Glutamatergic neuron (in vitro differentiated cells): ENCODE measurements at regions not wholly inside any gene's neighbourhood (a gene's known extent, or its start where the extent isn't known, plus 50 kb on each side); places are given as distances from the start of the nearest gene placed in this dataset.

Source experiments
- DNase-seq: peaks from one replicate; pipeline ENCODE4 v3.0.0; 2022
- H3K27ac Mint-ChIP-seq: one replicate; pipeline ENCODE4 v1.8.0; 2020; ENCODE audit warnings: mild to moderate bottlenecking, mixed read lengths, inconsistent platforms; ENCODE audit not compliant: unreplicated experiment
- H3K27me3 Mint-ChIP-seq: one replicate; pipeline ENCODE4 v1.8.0; 2020; ENCODE audit warnings: mild to moderate bottlenecking, moderate library complexity, mixed read lengths, inconsistent platforms; ENCODE audit not compliant: unreplicated experiment
- H3K36me3 Mint-ChIP-seq: one replicate; pipeline ENCODE4 v1.8.0; 2020; ENCODE audit warnings: mild to moderate bottlenecking, mixed read lengths, inconsistent platforms; ENCODE audit not compliant: unreplicated experiment
- H3K4me1 Mint-ChIP-seq: one replicate; pipeline ENCODE4 v1.8.0; 2020; ENCODE audit warnings: mild to moderate bottlenecking, low read depth, mixed read lengths, inconsistent platforms; ENCODE audit not compliant: unreplicated experiment
- H3K4me3 Mint-ChIP-seq: one replicate; pipeline ENCODE4 v1.8.0; 2020; ENCODE audit warnings: mild to moderate bottlenecking, mixed read lengths, inconsistent platforms; ENCODE audit not compliant: unreplicated experiment
- H3K9me3 Mint-ChIP-seq: one replicate; pipeline ENCODE4 v1.8.0; 2020; ENCODE audit warnings: mild to moderate bottlenecking, moderate library complexity, mixed read lengths, inconsistent platforms; ENCODE audit not compliant: unreplicated experiment
- TF ChIP-seq, protein P1 (sequence below): fragments of 200-600 bp; sonication (generic); IDR thresholded peaks from one replicate; pipeline ENCODE4 v1.5.0; 2021; ENCODE audit not compliant: partially characterized antibody, unreplicated experiment

DNA sequence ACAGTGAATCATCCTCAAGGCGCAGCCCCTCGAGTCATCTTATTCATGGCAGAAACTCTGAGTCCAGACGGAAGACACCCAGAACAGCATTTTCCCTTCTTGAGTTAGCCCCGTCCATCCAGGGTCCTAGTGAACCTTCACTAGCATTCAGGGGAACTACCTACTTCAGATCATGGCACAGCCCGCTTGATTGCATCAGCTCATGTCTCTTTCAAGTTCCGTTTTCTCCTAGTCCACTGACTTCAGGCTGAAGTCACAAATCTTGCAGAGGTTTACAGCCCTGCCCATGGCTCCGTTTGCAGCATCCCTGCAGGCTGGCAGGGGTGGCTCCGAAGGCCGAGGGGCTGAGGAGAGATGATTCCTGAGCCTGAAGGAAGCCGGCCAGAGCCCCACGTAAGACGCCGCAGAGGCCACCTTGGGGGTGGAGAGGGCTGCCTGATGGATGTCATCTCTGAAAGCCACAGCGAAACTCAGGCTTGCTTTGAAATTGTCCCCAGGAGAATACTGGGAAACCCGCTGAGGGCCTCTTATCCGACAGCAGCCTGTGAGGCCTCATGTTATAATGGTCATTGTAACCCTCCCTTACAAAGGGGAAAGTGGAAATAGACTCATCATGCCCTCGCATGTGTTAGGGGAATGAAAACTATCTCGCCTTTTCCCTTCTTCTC lies 310.2 kb upstream of the AJAP1 start:
- TF ChIP-seq, protein P1, sequence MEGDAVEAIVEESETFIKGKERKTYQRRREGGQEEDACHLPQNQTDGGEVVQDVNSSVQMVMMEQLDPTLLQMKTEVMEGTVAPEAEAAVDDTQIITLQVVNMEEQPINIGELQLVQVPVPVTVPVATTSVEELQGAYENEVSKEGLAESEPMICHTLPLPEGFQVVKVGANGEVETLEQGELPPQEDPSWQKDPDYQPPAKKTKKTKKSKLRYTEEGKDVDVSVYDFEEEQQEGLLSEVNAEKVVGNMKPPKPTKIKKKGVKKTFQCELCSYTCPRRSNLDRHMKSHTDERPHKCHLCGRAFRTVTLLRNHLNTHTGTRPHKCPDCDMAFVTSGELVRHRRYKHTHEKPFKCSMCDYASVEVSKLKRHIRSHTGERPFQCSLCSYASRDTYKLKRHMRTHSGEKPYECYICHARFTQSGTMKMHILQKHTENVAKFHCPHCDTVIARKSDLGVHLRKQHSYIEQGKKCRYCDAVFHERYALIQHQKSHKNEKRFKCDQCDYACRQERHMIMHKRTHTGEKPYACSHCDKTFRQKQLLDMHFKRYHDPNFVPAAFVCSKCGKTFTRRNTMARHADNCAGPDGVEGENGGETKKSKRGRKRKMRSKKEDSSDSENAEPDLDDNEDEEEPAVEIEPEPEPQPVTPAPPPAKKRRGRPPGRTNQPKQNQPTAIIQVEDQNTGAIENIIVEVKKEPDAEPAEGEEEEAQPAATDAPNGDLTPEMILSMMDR, result no peak
- Mint-ChIP-seq H3K27me3 (no peaks in the 10 kb centered on the region), H3K27ac (no peak overlapping the region), H3K9me3 (peaks cover 21% of the 10 kb centered on the region), H3K4me3 (no peak overlapping the region), H3K36me3 (no peaks in the 10 kb centered on the region), H3K4me1 (no peaks in the 10 kb centered on the region)
- no peak for DNase-seq

DNA sequence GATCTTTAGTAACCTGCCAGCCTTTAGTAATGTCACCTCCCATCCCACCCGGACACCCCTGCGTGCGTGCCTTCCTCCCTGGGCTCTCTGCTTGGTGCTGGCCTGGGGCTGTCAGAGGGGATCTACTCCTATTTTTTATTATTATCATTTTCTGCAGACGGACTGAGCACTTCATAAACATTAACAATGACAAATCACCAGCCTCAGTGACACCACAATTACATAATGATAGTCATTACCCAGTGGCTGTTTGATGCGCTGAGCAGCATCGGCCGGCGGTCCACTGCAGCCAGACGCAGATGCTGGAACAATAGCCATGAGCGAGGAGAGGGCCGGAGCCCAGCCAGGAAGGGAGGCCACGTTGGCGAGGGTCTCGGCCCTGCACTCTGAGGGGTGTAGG lies 309.3 kb upstream of the AJAP1 start:
- no peak overlapping the region for H3K4me3 Mint-ChIP-seq
- H3K27ac Mint-ChIP-seq, result no peak overlapping the region
- TF ChIP-seq, protein P1, result no peak
- DNase-seq, result no peak
- no peaks in the 10 kb centered on the region for H3K36me3 Mint-ChIP-seq
- peaks cover 24% of the 10 kb centered on the region for H3K9me3 Mint-ChIP-seq
- H3K4me1 Mint-ChIP-seq, result no peaks in the 10 kb centered on the region
- no peaks in the 10 kb centered on the region for H3K27me3 Mint-ChIP-seq

DNA sequence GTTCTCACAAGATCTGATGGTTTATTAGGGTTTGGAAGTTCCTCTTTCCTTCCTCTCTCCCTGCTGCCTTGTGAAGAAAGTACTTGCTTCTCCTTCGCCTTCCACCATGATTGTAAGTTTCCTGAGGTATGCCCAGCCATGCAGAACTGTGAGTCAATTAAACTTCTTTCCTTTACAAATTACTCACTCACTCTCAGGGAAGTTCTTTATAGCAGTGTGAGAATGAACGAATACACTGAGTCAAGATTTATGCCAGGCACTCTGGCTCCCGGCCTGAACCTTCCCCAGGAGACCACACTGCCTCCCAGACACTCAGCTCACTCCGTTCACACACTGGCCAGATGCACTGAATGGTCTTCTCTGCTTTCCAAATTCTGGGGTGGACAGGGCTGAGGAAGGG lies 308.3 kb upstream of the AJAP1 start:
- DNase-seq, result no peak
- H3K4me1 Mint-ChIP-seq, result no peaks in the 10 kb centered on the region
- no peaks in the 10 kb centered on the region for H3K36me3 Mint-ChIP-seq
- H3K27me3 Mint-ChIP-seq, result peaks cover 1% of the 10 kb centered on the region
- TF ChIP-seq, protein P1, result no peak
- no peak overlapping the region for H3K27ac Mint-ChIP-seq
- peaks cover 25% of the 10 kb centered on the region for H3K9me3 Mint-ChIP-seq
- H3K4me3 Mint-ChIP-seq, result no peak overlapping the region

DNA sequence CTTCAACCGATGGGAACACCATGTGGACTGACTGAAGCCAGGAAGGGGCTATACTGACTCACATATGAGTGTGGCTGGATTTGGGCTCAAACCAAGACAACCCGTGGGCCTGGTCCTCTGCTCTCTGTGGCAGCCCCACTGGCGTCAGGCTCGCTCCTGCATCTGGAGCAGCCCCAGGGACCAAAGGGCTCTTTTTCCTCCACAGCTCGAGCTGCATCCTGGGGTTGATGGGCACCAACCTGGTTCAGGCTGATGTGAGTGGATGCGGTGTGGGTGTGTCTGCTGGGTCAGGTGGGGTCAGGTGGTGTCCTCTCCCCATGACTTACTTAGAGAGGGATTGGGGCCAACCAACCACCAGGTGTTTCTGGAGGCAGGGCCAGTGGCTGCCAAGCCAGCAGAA lies 303.0 kb upstream of the AJAP1 start:
- Mint-ChIP-seq H3K4me1 (no peaks in the 10 kb centered on the region), H3K27ac (no peak overlapping the region), H3K4me3 (no peak overlapping the region), H3K9me3 (peaks cover 16% of the 10 kb centered on the region), H3K36me3 (no peaks in the 10 kb centered on the region), H3K27me3 (peaks cover 3% of the 10 kb centered on the region)
- no peak for DNase-seq
- TF ChIP-seq, protein P1, result no peak

DNA sequence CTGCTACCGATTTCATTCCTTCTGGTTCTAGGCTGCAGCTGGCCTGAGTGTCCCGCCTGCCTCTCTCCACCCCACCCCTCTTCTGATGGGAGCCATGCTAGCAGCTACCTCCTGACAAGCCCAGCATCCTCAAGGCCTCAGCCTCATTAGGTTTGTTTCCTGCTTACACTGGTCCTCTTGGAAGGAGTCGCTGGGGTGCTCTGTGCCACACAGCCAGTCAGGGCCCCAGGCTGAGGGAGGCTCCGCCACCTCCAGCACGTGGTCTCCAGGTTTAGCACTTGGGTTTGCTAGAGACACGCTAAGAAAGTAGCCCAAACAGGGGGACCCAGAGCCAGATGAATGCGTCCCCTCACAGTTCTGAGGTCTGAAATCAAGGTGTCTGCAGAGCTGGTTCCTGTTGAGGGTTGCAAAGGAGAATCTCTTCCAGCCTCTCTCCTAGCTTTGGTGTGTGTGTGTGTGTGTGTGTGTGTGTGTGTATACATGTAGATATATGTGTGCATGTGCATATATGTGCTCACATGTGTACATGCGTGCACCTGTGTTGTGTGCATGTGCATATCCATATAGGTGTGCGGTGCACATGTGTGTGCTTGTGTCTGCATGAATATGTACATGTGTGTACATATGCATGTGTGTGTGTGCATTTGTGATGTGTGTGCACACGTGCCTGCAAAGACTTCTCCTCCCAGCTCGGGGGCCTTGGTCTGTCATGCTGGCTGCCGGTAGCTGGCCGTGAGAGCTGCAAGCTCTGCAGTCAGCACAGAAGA lies 301.1 kb upstream of the AJAP1 start:
- H3K27me3 Mint-ChIP-seq, result peaks cover 3% of the 10 kb centered on the region
- no peak overlapping the region for H3K27ac Mint-ChIP-seq
- no peak overlapping the region for H3K4me3 Mint-ChIP-seq
- no peak for DNase-seq
- H3K9me3 Mint-ChIP-seq, result peaks cover 23% of the 10 kb centered on the region
- TF ChIP-seq, protein P1, result no peak
- no peaks in the 10 kb centered on the region for H3K4me1 Mint-ChIP-seq
- H3K36me3 Mint-ChIP-seq, result no peaks in the 10 kb centered on the region
